ENCODE measurements at regions not wholly inside any gene's neighbourhood (a gene's known extent, or its start where the extent isn't known, plus 50 kb on each side); places are given as distances from the start of the nearest gene placed in this dataset.

- TF ChIP-seq CTCF (conservative IDR thresholded peaks at IDR 0.05 in 1 of 2, IDR thresholded peaks at IDR 0.05 in 1 of 2; ENCODE audit: low read depth in 1 of 2, low read length in 2 of 2) (no peak), EZH2 (IDR thresholded peaks at IDR 0.05; ENCODE audit: low read length, missing control alignments) (no peak)
Observed at GRCh38 chr15:77753939-77754338, 121.2 kb upstream of the LINGO1 start.
